ENCODE measurements at regions not wholly inside any gene's neighbourhood (a gene's known extent, or its start where the extent isn't known, plus 50 kb on each side); places are given as distances from the start of the nearest gene placed in this dataset.

DNA sequence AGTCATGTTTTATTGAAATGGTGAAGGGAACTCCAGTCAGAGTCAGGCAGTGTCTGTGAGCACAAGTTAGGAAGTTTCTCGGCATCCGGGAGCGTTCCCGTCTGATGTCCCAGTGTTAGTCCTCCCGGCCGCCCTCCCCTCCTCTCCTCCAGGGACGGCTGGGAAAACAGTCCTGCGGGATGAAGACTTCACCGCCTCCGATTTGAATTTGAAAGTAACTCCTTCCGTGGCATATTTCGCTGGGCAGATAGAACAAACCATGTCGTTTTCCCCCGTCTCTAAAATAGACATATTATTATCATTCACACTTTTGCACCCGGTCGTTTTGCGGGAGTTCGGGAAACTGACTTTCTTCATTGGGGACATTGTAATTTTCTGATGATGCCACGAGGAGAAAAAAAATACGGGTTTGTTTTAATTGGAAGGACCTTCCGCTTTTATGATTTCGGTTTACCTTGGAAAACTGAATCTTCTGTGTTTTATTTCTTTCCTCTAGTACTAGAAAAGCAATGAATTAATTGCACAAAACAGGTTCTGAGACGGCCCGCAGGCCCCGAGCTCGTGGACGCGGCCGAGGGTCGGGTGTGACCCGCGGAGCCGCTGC lies 76.6 kb downstream of the ZIC5 start:
- Histone ChIP-seq H3K23ac (ENCODE audit: insufficient read length) (no peak overlapping the region), H4K5ac (ENCODE audit: insufficient read length, low read depth, low read length) (no peak overlapping the region), H2BK5ac (ENCODE audit: low read depth, low read length) (no peak overlapping the region; the same call in 1 of the 2 replicates), H3K4ac (replicated peaks; ENCODE audit: insufficient read length, low read depth, low read length) (no peak overlapping the region), H2BK120ac (replicated peaks; ENCODE audit: low read depth, low read length) (peak overlapping the region; percentile 63), H3K4me2 (ENCODE audit: insufficient read depth in 1 of 2, low read depth in 2 of 2, low read length in 2 of 2) (peak overlapping the region; percentile 69 to 81), H2BK15ac (ENCODE audit: low read length) (no peak overlapping the region), H3K9me3 (ENCODE audit: insufficient read depth in 2 of 2, low read depth in 1 of 2, low read length in 1 of 2) (no peaks in the 10 kb centered on the region), H3K14ac (ENCODE audit: insufficient read length) (no peak overlapping the region), H3K36me3 (ENCODE audit: control insufficient read depth in 2 of 4, insufficient read depth in 4 of 4, low read length in 3 of 4) (no peaks in the 10 kb centered on the region), H3K79me1 (ENCODE audit: low read depth, low read length) (no peaks in the 10 kb centered on the region), H2BK20ac (ENCODE audit: low read length) (peak overlapping the region; percentile 86; the same call in 1 of the 2 replicates), H3K18ac (ENCODE audit: extremely low read depth, low read length) (peak overlapping the region; percentile 86; the same call in 1 of the 2 replicates), H2BK12ac (ENCODE audit: low read depth, low read length) (peak overlapping the region; percentile 87), H4K8ac (ENCODE audit: extremely low read depth, insufficient read depth, low read length) (peak overlapping the region; percentile 79), H3K56ac (replicated peaks; ENCODE audit: insufficient read length, low read depth, low read length) (no peak overlapping the region), H4K20me1 (replicated peaks in 1 of 2; ENCODE audit: control insufficient read depth in 1 of 2, insufficient read depth in 2 of 2, low read length in 2 of 2) (no peaks in the 10 kb centered on the region), H3K23me2 (ENCODE audit: low read depth, low read length) (peaks cover 6% of the 10 kb centered on the region; the same call in 1 of the 2 replicates), H2AK5ac (ENCODE audit: low read depth, low read length) (no peak overlapping the region), H3K4me1 (replicated peaks in 1 of 4; ENCODE audit: control insufficient read depth in 3 of 4, insufficient read depth in 4 of 4, low read length in 3 of 4) (peaks cover 9 to 30% (median 17%) of the 10 kb centered on the region in 4 experiments), H3K27me3 (replicated peaks in 1 of 4; ENCODE audit: control insufficient read depth in 3 of 4, extremely low read depth in 1 of 4, insufficient read depth in 3 of 4, low read length in 3 of 4) (peaks cover 0 to 24% (median 19%) of the 10 kb centered on the region in 4 experiments; a peak in 5 of 7 replicates), H4K91ac (replicated peaks; ENCODE audit: insufficient read length, low read length) (peak overlapping the region; percentile 19), H2AFZ (ENCODE audit: low read length) (no peak overlapping the region), H3K27ac (ENCODE audit: low read depth, low read length) (no peak overlapping the region), H3K4me3 (ENCODE audit: extremely low read depth in 1 of 4, insufficient read depth in 2 of 4, low read depth in 3 of 4, low read length in 4 of 4) (peak overlapping the region; percentile 25 to 54 (median 34)), H3K79me2 (ENCODE audit: control insufficient read depth in 1 of 2, insufficient read depth in 2 of 2, low read length in 2 of 2) (no peaks in the 10 kb centered on the region), H3K9ac (replicated peaks in 1 of 4; ENCODE audit: extremely low read depth in 1 of 4, low read depth in 3 of 4, low read length in 3 of 4) (no peak overlapping the region; a peak in 1 of 7 replicates)
- WGBS, 2 experiments (ENCODE audit: extremely low coverage in 1 of 2, insufficient coverage in 1 of 2, insufficient read length in 1 of 2, insufficient replicate concordance in 2 of 2, low coverage in 1 of 2, low lambda C conversion rate in 2 of 2, missing lambda C conversion rate in 1 of 2) = 17% methylated on average over 33 of the region's 33 CpGs; no CpG with 5 or more reads in 1 of the 2 experiments
- TF ChIP-seq TAF7 (optimal IDR thresholded peaks at IDR 0.05; ENCODE audit: borderline replicate concordance, low read depth, low read length) = no peak
- TF ChIP-seq SIRT6 (IDR thresholded peaks at IDR 0.05; ENCODE audit: low read length) = no peak
- TF ChIP-seq RAD21 (IDR thresholded peaks at IDR 0.05 in 1 of 2, conservative IDR thresholded peaks at IDR 0.05 in 1 of 2; ENCODE audit: low read depth in 2 of 2, low read length in 2 of 2) = peak in 1 of 2 experiments; percentile 5; a peak in 1 of 4 replicates
- TF ChIP-seq, protein P1, sequence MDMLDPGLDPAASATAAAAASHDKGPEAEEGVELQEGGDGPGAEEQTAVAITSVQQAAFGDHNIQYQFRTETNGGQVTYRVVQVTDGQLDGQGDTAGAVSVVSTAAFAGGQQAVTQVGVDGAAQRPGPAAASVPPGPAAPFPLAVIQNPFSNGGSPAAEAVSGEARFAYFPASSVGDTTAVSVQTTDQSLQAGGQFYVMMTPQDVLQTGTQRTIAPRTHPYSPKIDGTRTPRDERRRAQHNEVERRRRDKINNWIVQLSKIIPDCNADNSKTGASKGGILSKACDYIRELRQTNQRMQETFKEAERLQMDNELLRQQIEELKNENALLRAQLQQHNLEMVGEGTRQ (IDR thresholded peaks at IDR 0.05; ENCODE audit: low read length) = no peak
- no peak for TF ChIP-seq EP300 (IDR thresholded peaks at IDR 0.05; ENCODE audit: borderline replicate concordance in 1 of 2, low read depth in 2 of 2, low read length in 2 of 2)
- peak; percentile 13 for TF ChIP-seq RNF2 (IDR thresholded peaks at IDR 0.05; ENCODE audit: borderline replicate concordance, low read depth, low read length, missing control alignments, poor library complexity, severe bottlenecking)
- TF ChIP-seq KDM1A (IDR thresholded peaks at IDR 0.05; ENCODE audit: borderline replicate concordance, low read length) = no peak
- TF ChIP-seq SIX5 (IDR thresholded peaks at IDR 0.05; ENCODE audit: low read depth, low read length) = no peak
- FAIRE-seq = no peak
- CTCF ChIA-PET (ENCODE audit: partially characterized antibody) = no interaction called here
- no peak for DNase-seq (ENCODE audit: low read depth in 1 of 2, low spot score in 2 of 2)
- POLR2A ChIA-PET (ENCODE audit: partially characterized antibody) = interaction anchor here (1.0 to 1.4 kb wide), 3 partner anchors 10 to 48 kb away, joined by 3 read pairs; no protein-coding TSS in a partner anchor

Data from H1 (cell line).